T-helper 1 cell treated with Interleukin-12 subunit alpha and Interleukin-12 subunit beta and Interleukin-4 antibody, amounts not matched to agents 30 ng/mL and 1 ng/mL, for 36 hours (primary cell): ENCODE measurements at regions not wholly inside any gene's neighbourhood (a gene's known extent, or its start where the extent isn't known, plus 50 kb on each side); places are given as distances from the start of the nearest gene placed in this dataset.

ENCODE experiments used
- intact Hi-C: fragments of 100-400 bp; cut with micrococcal nuclease; formaldehyde crosslinking; loops from one replicate; pipeline ENCODE4 v1.15.1; 2024

DNA sequence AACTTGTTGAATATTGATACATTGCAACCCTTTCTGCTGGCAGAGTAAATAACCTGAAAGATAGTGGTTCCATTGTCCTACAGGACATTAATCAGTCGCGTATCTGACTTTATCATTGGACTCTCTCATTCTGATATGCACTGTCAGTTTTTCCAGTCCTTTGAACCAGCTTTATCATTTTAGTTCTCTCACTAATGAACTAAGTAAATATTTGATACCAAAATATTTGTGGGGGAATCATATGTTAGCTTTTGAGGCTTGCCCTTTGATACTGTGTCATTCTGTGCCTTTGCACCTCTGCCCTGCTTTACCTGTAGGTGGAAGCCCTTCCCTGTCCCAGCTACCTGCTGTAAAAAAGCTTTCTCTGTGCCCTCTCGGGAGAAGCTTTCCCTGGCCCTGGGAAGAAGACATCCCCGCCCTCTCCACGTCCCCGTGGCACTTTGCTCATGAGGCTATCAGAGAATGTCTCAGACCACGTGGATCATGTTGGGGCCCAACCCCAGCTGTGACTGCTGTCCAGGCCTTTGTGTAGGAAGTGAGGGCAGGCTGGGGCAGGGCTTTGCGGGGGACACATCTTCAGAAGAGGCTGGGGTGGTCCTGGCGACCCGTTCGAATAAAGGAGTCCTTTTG, 117.8 kb upstream of the NXT1 start:
- intact Hi-C loops = no loop called here

DNA sequence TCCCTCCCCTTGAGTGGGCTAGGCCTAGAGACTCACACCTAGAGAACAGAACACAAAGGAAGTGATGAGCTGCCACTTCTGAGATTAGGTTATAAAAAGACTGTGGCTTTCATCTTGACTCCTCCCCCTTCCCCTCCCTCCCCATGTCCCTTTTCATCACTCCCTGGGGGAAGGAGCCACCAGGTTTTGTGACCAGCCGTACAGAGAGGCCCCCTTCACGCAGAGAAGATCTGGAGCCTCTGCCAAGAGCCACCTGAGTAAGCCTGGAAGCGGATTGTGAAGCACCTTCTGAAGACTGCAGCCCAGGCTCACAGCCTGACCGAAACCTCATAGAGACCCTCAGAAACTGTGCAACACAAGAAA, 118.4 kb upstream of the NXT1 start:
- intact Hi-C loops = no loop called here

DNA sequence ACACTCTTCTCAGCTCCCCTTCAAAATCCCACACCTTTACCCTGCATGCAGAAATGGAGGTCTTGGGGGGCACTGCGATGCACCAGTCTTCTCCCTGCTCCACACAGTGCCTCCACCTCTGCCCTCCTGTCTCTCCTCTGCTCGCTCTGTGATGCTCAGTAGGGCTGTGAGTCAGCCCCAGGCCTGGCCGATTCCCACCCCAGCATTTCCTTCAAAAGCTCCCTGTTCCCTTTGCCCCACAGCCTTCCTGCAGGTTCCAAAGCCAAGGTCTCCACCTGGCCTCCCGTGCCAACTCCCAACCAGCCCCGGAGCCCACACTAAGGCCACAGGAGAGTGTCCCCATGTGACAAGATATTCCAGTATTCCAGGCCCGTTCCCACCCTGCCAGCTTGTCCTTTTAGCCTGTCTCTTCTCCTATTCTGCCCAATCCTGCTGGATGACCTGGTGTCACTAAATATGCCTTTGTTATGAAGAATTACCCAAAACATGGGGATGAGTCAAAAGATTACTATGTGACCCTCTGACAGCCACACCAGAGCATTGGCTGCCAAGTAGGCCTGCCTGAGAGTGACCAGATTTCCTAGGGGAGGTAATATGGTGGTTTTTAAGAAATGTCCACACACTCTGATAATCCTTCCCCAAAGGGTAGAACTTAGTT, 118.9 kb upstream of the NXT1 start:
- intact Hi-C loops = no loop called here

DNA sequence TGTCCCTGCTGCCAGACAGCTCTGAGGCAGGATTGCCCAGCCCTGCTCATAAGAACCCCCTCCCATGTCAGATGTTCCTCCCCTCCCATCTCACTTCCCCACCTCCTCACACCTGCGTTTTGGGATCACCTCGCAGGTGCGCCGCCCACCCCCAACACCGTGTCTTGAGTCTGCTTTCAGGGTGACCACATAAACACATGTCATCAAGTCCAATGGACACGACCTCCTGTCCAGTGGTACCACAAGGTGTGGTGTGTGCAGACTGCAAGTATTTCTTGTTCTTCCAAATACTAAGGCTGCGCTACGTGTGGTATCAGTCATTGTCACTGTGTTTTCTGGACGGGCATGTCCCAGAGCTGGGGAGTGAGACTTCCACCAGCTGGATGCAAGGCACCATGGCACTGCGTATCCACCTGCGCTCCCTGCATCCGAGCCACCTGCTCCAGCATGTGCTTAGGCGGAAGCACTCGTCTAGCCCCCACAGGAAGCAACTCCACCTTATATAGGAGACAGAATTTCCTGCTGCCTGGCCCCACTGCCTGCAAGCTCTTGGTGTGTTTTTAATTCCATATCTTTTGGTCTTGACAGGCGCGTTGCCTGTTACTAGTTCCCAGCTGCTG, 119.7 kb upstream of the NXT1 start:
- intact Hi-C loops = no loop called here

DNA sequence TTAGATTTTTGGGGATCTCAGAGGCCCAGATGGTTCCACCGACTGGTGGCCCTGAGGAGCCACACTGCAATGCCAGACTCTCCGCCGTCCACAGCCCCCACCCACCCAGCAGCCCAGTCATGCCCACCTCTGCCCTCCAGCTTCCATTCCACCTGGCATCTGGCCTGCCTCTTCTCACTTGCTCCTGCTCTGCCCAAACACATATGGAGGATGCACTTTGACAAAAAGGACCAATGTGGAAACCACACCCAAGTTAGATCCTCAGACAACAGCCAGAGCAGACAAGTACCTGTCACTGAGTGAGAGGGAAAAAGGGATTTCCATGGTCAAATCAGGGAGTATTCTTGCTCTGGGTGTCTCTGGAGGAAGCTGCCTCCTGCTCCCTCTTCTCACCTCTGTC, 120.6 kb upstream of the NXT1 start:
- intact Hi-C loops = no loop called here

DNA sequence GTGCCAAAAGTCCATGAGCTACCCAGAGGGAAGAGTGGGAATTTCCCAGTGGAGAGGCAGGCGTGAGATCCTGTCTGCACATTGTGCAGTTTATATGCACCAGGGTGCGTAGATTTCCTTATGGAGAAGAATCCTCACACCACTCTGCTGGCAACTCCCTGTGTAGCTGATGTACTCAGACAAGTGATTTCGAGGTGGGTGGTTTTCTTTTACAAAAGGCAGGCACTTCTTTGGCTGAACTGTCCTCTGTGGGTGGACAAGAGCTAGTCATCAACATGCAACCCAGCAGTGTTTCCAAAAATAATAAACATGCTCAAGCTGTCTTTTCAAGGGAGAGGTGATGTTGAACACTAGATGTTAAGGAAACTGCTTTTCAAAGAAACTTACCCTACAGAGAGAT, 121.7 kb upstream of the NXT1 start:
- intact Hi-C loops = no loop called here

DNA sequence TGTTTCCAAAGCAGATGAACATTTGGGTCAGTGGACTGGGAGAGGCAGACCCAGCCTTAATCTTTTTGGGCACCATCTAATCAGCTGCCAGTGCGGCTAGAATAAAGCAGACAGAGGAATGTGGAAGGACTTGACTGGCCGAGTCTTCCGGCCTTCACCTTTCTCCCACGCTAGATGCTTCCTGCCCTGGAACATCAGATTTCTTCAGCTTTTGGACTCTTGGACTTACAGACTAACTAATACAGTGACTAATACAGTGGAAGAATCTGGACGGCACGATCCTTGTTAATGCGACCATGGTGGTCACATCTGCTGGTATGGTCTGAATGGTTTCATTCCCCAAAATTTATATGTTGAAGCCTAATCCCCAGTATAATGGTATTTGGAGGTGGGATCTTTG, 122.6 kb upstream of the NXT1 start:
- intact Hi-C loops = no loop called here

DNA sequence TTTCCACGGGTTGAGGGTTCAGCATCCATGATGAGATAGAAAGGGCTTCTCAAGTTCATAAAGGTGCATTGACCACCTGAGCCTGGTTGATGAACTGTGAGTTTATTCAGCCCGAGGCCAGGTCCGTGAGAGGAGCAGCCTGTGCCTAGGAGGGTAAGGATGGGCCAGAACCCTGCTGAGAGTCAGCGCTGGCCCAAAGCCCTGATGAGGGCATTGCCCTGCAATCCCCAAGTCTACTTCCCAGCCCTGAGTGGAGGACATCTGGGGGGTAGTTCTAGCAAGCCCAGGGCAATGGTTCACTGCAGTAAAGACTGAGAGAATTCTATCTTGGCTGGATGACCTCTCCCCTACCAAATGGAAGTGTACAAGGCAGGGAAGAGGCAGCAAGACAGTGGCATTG, 123.3 kb upstream of the NXT1 start:
- intact Hi-C loops = no loop called here

DNA sequence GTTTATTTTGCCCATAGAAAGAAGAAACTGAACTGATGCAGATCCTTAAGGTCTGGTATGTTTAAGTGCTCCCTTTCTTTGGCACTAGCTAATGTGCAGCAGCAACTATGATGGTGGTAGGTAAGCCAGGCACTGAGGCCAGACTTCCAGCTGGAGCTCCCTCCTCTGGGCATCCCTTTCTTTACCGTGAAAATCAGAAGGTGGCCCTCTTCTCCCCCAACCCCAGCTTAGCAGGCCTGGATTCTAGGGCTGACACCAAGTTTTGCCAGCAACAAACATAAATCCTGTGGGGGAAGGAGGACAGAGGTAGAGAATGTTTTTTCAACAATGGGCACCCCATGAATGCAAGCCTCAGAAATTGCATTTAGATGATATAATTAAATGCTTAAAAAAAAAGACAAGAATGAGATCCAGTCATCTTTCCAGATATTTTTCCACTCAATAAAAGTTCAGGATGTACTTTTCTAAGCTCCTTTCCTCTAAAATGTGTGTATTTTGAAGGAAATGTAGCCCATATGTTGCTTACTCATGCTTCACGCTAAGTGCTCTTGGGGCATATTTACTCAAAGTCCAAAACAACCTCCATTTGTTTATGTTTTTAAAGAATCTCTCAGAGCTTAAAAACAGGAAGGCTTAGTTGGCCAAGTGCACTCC, 123.9 kb upstream of the NXT1 start:
- intact Hi-C loops = no loop called here

DNA sequence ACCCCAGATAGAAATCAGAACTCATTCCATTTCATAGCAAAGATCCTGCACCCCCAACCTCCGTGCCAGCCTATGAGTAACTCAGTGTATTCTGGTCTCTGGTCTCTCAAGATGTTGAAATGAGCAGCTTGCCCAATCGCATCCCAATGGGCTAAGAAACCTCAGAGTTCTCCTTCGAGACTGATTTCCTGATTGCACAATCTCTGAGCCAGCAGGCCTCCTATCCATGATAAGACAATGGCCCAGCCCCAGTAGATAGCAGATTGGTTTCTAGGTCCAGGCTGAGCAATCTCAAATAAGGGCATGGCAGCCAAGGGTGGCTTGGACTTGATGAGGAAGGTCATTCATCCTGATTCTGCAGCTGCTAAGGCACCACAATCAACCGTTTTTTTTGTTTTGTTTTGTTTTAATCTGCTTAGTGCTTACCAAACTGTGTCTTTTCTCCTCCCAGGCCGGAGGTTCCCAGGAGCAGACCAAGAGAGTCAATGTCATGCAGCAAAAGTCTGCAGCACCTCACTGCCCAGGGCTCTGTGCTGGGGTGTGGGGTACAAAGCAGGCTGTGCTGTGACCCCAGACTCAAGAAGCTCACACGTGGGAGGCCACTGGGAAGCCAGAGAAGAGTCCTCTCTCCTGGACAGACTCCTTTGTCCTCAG, 125.1 kb upstream of the NXT1 start:
- intact Hi-C loops = no loop called here

DNA sequence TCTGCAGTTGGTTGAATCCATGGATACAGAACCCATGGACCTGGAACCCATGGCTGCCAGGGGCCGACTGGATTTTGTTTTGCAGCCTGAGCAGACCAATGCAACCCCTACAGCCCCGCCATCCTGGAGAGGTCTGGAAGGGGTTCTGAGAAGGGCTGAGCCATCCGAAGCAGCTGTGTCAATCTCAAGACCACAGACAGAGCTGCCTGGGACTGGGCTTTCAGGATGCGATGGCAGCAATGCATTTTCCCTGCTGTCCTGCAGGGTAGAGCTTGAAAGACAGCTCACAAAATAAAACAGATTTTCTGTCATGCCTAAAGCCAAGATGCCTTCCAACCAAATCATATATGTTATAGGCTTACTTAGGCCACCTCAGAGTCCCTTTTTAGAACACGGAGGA, 125.8 kb upstream of the NXT1 start:
- intact Hi-C loops = no loop called here

DNA sequence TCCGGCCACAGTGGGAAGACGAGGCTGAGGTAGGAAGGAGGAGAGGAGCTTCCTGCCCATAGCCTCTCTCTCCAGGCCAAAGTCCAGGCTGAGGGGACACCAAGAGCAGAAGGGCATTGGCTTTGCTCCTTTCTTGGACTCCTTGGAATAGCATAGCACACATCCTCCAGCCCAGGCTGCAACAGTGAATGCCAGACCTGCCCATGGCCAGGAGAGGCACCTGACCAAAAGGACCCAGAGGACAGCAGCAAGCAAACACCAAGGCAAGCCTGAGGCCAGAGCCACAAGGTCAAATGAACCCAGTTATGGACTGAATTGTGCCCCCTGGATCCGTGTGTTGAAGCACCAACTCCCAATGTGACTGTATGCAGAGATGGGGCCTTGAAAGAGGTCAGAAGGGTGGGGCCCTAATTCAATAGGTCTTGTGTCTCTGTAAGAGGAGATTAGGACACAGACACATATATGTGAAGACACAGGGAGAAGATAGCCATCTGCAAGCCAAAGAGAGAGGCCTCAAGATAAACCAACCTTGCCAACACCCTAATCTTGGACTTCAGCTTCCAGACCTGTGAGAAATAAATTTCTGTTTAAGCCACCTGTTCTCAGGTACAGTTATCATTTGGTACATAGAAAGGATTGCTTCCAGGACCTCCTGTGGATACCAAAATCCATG, 126.5 kb upstream of the NXT1 start:
- intact Hi-C loops = no loop called here

DNA sequence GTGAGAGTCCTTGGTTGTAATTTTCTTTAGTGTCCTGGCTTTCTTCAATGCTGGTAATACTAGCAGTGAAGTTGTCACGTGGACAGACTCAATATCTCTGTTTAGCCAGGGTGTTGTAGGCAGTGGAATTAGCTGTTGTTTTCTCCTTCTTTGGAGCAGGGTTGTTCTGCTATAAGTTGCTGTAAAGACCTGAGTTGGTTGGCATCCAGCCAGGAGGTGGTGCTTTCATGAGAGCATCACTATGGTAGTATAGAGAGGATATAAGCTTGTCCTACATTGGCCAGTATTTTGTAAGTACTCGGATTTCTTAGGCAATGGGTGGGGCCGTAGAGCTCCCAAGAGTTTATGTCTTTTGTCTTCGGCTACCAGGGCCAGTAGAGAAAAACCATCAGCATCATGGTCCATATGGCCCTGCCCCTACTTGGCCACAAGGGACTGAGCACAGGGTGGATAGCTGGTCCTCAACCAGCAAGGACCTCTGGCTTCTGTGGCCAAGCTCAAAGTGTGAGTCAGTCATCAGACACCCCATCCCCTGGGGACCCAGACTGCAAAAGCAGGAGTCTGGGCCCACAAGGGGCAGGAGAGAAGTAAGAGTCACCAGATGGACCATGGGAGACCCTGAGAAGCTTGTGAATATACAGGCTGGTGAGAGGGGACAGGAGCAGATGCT, 127.9 kb upstream of the NXT1 start:
- intact Hi-C loops = no loop called here

DNA sequence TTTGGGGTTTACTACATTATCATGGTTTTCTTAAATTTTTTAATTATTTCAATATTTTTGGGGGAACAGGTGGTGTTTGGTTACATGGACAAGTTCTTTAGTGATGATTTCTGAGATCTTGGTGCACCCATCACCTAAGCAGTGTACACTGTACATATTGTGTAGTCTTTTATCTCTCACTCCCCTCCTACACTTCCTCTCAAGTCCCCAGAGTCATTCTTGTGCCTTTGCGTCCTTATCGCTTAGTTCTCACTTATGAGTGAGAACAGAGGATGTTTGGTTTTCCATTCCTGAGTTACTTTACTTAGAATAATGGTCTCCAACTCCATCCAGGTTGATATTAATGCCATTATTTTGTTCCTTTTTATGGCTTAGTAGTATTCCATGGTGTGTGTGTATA, 130.9 kb upstream of the CD93 start:
- intact Hi-C loops = no loop called here

DNA sequence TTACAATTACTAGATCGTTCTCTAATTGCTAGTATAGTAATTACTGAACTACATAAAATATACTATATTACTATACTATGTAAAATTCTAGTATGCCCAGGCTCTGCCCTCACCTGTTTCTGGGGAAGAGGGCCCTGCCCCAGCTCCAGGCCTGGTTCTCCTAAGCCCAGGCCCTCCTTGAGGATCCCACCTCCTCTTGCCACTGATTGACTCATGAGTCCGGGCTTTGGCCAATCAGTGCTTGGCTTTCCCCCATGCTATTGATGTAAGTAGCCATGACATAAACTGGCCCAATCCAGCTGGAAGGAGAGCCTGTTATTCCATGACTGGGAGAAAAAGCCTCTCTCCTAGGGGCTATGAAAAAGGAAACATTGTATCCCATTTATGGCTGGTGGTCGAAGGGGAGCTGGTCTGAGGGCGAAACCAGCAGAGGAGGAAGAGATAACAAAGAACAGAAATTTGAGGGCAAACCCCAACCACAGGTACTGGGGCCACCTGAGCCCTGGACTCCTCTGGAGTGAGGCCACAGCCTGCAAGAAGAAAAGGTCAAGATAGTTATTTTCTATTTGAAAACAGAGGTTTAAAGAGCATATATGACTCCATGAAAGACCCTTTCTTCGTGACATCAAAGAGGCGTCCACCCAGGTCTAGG, 129.3 kb upstream of the CD93 start:
- intact Hi-C loops = no loop called here

DNA sequence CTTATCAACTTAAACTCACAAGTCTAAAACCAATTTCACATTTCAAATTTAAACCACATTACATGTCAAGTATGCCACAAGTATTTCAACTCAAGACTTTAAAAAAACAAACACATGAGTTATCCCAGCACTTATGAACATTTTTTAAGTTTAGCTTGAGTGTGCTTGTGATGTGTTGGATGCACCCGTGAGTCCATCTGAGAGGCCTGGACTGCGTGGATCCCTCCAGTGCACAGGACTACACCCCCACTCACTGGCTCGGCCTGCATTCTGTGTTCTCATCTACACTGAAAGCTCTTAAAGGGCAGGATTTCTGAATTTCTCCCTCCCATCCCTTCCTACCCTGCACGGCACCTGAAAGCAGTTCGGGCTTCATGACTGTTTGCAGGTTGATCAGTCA, 128.8 kb upstream of the CD93 start:
- intact Hi-C loops = no loop called here

DNA sequence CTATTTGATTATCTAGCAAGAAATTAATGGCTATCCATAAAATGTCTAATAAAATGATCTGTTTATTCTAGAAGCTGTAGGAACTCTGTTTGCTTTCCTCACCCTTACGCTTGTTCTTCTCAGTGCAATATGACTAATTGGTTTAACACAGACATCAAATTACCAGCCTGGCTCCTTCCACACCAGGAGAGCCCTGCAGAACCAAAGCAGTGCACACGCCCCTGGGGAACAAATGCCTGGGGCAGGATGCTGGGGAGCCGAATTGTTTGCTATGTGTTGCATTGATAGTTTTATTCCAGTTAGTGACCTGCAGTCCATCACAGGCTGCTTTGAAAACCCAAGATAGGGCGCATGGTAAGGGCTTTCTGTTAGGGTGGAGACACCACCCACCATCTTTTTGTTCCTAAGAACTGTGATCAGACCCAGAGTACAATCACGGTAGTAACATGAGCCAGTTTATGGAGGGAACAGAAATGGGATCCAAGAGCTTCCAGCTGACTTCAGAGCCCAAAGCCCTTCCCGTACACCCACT, 126.4 kb upstream of the CD93 start:
- intact Hi-C loops = no loop called here

DNA sequence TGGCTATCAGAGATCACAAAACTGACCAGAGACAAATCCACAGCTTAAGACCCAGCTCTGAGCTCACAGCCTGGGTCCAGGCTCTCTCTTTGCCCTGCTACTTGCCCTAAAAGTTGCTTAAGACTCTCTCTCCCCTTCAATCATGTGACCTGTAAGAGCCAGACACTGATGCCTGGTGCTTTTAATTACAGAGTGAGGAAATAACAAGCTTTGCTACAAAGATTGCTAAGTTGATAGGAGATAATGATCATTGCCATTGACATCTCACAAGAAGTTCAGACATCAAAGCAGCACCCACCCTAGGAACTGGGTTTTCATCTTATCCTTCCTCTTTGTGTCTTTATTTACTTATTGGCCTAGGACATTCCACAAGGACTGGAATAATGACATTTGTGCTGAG, 125.9 kb upstream of the CD93 start:
- intact Hi-C loops = no loop called here

DNA sequence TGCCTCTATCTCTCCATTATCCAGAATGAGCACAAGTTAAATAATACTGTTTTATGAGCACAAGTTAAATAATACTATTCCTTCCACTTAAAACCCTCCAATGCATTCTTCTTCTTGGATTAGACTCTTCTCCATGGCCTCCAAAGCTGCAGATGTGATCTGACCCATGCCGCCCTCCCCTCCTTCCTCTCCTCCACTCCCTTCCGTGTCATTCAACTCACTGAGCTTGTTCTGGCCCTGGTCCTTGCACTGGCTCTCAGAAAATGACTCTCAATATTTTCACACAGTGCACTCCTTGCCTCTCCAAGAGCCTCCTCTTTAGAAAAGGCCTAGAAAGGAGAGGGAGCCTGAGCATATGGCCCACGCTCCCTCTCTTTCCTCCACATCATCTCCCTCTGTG, 125.0 kb upstream of the CD93 start:
- intact Hi-C loops = no loop called here

DNA sequence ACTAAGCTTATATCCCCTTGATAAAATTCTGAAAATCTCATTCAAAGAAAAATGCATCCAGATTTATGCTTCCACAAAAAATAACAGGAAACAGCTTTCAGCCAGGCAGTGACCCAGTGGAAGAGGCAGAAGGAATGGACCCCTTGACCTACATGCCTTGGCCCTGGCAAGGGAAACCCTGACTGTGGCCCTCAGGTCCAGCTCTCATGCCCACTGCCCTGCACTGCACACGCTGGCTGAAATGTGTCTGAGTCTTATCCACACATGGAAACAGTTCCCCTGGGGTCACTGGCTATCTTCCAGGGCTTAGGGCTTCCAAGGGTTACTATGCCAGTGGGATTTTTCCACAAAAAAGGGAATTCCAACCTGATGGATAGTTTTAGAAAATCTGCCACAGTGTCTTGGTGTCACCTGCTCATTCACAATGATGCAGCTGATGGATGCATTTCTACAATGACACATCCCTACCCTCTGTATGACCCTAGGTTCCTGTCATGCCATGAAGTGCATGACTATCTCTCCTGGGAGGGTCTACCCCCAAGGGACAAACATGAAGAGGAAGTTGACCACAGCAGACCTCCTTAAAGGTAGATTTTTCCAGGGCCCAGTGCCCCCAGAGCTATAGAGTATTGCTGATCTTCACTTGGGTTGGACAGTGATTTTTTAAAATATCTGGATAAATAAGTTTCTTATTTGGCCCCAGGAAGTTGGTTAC, 121.9 kb upstream of the CD93 start:
- intact Hi-C loops = no loop called here
